ENCODE measurements at regions not wholly inside any gene's neighbourhood (a gene's known extent, or its start where the extent isn't known, plus 50 kb on each side); places are given as distances from the start of the nearest gene placed in this dataset.
A peak's percentile ranks its signal among the peaks of the same experiment; 100 is the strongest.

DNA sequence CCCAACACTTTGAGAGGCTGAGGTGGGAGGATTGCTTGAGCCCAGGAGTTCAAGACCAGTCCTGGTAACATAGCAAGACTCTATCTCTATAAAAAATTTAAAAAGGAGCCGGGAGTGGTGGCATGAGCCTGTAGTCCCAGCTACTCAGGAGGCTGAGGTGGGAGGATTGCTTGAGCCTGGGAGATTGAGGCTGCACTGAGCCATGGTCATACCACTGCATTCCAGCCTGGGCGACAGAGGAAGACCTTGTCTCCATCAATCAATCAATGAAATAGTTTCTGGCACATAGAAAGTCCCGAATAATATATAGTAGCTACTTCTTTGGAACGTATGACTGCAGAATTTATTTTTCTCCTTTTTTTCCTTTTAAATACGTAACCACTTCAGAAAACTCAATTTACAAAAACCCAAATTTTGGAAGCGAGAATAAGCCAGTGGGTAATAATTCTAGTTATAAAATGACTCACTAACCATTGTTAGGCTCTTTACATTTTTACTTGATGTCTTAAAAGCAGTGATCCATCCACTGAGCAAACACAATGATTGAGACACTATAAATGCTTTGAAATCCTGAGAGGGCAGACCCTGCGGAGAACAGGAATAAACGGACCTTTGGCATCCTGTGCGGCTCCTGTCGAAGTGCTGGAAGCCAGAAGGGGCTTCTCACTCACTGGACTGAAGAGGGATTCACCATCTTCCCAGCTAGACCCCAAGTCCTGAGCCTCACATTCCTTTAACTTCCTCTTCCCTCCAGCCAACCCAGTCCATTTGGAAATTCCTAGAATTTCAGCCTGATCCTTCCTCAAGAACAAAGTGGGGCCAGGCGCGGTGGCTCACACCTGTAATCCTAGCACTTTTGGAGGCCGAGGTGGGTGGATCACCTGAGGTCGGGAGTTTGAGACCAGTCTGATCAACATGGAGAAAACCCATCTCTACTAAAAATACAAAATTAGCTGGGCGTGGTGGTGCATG, 68.4 kb upstream of the MFGE8 start:
- TF ChIP-seq, protein P1, sequence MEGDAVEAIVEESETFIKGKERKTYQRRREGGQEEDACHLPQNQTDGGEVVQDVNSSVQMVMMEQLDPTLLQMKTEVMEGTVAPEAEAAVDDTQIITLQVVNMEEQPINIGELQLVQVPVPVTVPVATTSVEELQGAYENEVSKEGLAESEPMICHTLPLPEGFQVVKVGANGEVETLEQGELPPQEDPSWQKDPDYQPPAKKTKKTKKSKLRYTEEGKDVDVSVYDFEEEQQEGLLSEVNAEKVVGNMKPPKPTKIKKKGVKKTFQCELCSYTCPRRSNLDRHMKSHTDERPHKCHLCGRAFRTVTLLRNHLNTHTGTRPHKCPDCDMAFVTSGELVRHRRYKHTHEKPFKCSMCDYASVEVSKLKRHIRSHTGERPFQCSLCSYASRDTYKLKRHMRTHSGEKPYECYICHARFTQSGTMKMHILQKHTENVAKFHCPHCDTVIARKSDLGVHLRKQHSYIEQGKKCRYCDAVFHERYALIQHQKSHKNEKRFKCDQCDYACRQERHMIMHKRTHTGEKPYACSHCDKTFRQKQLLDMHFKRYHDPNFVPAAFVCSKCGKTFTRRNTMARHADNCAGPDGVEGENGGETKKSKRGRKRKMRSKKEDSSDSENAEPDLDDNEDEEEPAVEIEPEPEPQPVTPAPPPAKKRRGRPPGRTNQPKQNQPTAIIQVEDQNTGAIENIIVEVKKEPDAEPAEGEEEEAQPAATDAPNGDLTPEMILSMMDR (conservative IDR thresholded peaks at IDR 0.05; ENCODE audit: low read depth, low read length): no peak
- no peak overlapping the region for H3K4me3 ChIP-seq (ENCODE audit: low read depth, low read length)
- no peak for DNase-seq (ENCODE audit: low read depth)

DNA sequence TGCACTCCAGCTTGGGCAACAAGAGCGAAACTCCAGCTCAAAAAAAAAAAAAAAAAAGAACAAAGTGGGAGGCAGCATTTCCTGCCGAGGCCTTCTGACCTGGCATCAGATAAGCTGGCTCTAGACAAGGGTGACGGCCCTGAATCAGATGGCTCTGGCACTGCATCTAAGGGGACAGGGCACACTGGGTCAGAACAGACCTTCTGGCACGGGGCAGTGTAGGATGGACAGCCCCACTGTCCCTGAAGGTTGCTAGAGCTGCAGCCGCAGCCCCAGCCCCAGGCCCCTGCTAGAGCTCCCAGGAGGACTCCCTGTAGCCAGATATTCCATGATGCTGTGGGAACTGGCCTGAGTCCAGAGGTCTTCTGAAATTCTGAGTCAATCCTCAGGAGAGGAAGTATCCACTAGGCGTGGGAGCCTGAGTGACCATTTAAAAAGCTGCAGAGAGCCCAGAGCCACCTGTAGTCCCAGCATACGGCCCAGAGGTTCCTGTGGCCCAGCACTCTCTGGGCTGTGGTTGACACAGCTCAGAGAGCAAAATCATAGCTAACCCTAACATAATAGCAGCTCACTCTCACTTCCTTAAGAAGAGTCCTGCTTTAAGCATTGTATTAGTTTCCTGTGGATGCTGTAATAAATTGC, 69.2 kb upstream of the MFGE8 start:
- DNase-seq (ENCODE audit: low read depth): peak; percentile 83
- TF ChIP-seq, protein P1 (conservative IDR thresholded peaks at IDR 0.05; ENCODE audit: low read depth, low read length): no peak
- no peak overlapping the region for H3K4me3 ChIP-seq (ENCODE audit: low read depth, low read length)

DNA sequence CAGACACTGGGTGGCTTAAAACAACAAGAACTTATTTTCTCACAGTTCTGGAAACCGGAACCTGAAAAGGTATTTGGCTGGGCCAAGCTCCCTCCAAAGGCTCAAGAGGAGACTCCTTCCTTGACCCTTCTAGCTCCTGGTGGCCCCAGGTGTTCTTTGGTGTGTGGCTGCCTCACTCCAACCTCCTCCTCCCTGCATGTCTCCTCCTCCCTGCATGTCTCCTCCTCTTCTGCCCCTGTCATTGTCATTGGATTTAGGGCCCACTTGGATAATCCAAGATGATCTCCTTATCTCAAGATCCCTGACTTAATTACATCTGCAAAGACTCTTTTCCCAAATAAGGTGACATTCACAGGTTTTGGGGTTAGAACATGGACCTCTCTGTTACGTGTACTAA, 69.8 kb upstream of the MFGE8 start:
- no peak overlapping the region for H3K4me3 ChIP-seq (ENCODE audit: low read depth, low read length)
- DNase-seq (ENCODE audit: low read depth): no peak
- TF ChIP-seq, protein P1 (conservative IDR thresholded peaks at IDR 0.05; ENCODE audit: low read depth, low read length): no peak

DNA sequence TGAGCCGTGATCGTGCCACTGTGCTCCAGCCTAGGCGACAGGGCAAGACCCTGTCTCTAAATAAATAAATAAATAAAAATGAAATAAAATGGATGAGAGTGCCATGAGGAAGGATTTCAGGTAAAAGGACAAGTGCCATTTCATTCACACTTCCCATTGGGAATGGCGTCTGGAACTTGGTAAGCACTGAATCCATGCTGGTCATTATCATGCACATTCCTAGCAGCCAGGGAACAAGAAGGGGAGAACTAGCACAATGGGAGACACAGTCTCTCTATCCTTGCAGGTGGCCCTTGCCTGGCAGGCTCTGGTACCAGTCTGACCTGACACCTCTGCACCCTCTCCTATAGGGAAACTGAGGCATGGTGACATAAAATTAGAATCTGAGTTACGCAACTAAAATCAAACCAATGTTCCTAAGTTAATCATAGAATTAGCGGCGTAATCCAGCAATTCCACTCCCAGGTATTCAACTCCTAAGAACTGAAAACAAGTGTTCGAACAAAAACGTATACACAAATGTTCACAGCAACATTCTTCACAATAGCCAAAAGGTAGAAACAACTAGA, 70.8 kb upstream of the MFGE8 start:
- TF ChIP-seq, protein P1 (conservative IDR thresholded peaks at IDR 0.05; ENCODE audit: low read depth, low read length): no peak
- DNase-seq (ENCODE audit: low read depth): no peak
- H3K4me3 ChIP-seq (ENCODE audit: low read depth, low read length): no peak overlapping the region

DNA sequence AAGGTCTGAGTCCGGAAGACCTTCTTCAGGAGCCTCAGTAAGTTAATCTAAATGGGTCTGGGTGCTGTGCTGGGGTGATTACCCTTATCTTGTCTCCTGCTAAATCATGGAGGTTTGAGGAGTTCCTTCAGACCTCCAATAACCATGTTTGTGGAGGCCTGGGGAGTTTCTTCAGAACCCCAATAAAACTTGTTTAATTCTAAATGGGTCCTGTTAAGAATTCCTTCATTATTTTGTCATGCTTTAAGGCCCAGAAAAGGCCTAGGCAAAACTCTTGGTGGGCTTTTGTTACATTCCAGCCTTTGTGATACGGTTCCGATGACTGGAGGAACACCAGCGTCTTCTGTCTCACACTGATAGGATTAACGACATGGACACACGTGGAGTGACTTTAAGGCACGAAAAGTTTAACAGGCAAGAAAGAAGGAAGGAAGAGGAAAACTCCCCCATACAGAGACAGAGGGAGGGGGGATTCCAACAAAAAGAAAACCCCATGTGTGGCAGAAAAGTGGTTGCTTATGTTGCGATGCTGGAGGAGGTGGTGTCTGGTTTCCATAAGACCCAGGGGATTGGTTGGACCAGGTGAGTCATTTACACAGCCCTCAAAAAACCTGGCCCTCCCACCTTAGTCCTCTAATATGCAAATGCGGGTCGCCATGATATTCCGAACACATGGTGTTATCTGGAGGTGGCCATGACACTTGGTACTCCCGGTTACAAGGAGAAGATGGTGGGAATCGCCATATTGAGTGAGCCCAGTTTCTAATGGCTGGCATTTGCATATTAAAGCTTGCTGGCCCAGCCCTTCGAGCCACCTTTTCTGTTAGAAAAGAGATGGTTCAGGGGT, 72.6 kb upstream of the MFGE8 start:
- DNase-seq (ENCODE audit: low read depth): no peak
- TF ChIP-seq, protein P1 (conservative IDR thresholded peaks at IDR 0.05; ENCODE audit: low read depth, low read length): no peak
- H3K4me3 ChIP-seq (ENCODE audit: low read depth, low read length): no peak overlapping the region

DNA sequence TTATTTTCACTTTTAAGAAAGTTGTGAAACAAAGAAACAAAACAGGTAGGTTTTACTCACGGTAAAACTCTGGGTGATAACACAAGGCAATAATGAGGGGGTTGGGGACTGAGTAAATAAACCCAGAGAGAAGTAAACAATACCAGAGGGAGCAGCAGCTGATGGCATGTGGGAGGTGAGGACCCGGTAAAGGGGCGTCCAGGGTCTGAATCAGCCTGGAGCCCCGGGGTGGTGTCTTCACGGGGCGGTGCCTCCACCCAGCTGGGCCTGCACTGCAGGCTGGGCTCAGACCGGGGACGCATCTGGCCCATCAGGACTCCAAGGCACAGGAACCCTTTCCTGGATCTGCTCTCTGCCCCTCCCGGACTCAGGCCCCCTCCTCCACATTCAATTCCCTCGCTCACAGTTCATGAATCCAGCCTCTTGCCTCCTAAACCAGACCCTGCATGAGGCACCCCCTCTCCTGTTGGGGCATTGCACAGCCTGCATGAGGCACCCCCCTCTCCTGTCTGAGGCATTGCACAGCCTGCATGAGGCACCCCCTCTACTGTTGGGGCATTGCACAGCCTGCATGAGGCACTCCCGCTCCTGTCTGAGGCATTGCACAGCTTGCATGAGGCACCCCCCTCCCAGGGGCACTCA, 73.9 kb upstream of the MFGE8 start:
- TF ChIP-seq, protein P1 (conservative IDR thresholded peaks at IDR 0.05; ENCODE audit: low read depth, low read length): no peak
- H3K4me3 ChIP-seq (ENCODE audit: low read depth, low read length): no peak overlapping the region
- no peak for DNase-seq (ENCODE audit: low read depth)

Data from choroid plexus epithelial cell (primary cell).